IPS DF 4.7 (cell line): ENCODE measurements at regions not wholly inside any gene's neighbourhood (a gene's known extent, or its start where the extent isn't known, plus 50 kb on each side); places are given as distances from the start of the nearest gene placed in this dataset.
"Not testable (repeated sequence)": the region's sequence is repeated elsewhere in the genome, so short reads cannot be mapped to it uniquely, and the experiment has no call there.

Experiments
- DNase-seq: peaks from one replicate; pipeline ENCODE4 v3.0.0-alpha.2; 2013; ENCODE audit warnings: low spot score; ENCODE audit errors: extremely low read depth

GRCh38 chr6:50899306-50899870, 80.7 kb downstream of the TFAP2B start:
- DNase-seq: no peak

GRCh38 chr6:50902260-50902659, 83.6 kb downstream of the TFAP2B start:
- DNase-seq: no peak

- DNase-seq: no peak
Observed at GRCh38 chr6:50905297-50905696, 86.6 kb downstream of the TFAP2B start.

GRCh38 chr6:50907565-50907964, 88.9 kb downstream of the TFAP2B start:
- no peak for DNase-seq

- DNase-seq: no peak
Observed at GRCh38 chr6:50913105-50913770, 94.6 kb downstream of the TFAP2B start.

- DNase-seq: not testable (repeated sequence)
Observed at GRCh38 chr6:50921378-50921777, 102.7 kb downstream of the TFAP2B start.

GRCh38 chr6:50921968-50922367, 103.3 kb downstream of the TFAP2B start:
- DNase-seq: no peak

GRCh38 chr6:50922579-50923525, 104.2 kb downstream of the TFAP2B start:
- DNase-seq: no peak

- DNase-seq: no peak
Observed at GRCh38 chr6:50924758-50925157, 106.1 kb downstream of the TFAP2B start.

GRCh38 chr6:50925548-50925947, 106.9 kb downstream of the TFAP2B start:
- DNase-seq: no peak

GRCh38 chr6:50925981-50926380, 107.3 kb downstream of the TFAP2B start:
- DNase-seq: no peak

- no peak for DNase-seq
Observed at GRCh38 chr6:50927800-50928199, 109.1 kb downstream of the TFAP2B start.

- DNase-seq: no peak
Observed at GRCh38 chr6:50929323-50929722, 110.7 kb downstream of the TFAP2B start.

GRCh38 chr6:50935442-50935841, 116.8 kb downstream of the TFAP2B start:
- DNase-seq: no peak

- DNase-seq: no peak
Observed at GRCh38 chr6:50936277-50936681, 117.6 kb downstream of the TFAP2B start.

- no peak for DNase-seq
Observed at GRCh38 chr6:50939931-50940330, 121.3 kb downstream of the TFAP2B start.

GRCh38 chr6:50945789-50946188, 127.1 kb downstream of the TFAP2B start:
- no peak for DNase-seq

- no peak for DNase-seq
Observed at GRCh38 chr6:50952092-50952907, 133.6 kb downstream of the TFAP2B start.

GRCh38 chr6:50956014-50956413, 137.3 kb downstream of the TFAP2B start:
- DNase-seq: no peak

- DNase-seq: no peak
Observed at GRCh38 chr6:50958148-50958697, 139.6 kb downstream of the TFAP2B start.

- DNase-seq: no peak
Observed at GRCh38 chr6:50959081-50959641, 140.5 kb downstream of the TFAP2B start.
